ENCODE measurements at regions not wholly inside any gene's neighbourhood (a gene's known extent, or its start where the extent isn't known, plus 50 kb on each side); places are given as distances from the start of the nearest gene placed in this dataset.

DNA sequence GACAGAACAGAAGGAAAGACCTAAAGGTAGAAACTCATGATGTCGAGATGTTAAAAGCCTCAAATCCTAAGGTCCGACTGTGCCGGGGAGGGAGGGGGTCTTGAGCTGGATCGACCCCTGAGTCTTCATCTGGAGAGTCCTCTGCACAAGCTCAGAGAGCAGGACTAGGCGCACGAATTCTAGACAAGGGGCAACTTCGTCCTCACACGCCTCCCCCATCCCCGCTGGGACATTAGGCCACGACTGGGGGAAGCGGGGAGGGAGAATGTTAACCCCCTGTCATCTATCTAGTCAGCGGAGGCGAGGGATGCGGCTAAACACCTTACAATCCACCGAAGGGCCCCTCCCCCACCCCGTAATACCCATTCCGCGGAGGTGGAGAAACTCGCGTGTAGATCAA lies 94.7 kb downstream of the PRKAB2 start:
- TF ChIP-seq, protein P1, sequence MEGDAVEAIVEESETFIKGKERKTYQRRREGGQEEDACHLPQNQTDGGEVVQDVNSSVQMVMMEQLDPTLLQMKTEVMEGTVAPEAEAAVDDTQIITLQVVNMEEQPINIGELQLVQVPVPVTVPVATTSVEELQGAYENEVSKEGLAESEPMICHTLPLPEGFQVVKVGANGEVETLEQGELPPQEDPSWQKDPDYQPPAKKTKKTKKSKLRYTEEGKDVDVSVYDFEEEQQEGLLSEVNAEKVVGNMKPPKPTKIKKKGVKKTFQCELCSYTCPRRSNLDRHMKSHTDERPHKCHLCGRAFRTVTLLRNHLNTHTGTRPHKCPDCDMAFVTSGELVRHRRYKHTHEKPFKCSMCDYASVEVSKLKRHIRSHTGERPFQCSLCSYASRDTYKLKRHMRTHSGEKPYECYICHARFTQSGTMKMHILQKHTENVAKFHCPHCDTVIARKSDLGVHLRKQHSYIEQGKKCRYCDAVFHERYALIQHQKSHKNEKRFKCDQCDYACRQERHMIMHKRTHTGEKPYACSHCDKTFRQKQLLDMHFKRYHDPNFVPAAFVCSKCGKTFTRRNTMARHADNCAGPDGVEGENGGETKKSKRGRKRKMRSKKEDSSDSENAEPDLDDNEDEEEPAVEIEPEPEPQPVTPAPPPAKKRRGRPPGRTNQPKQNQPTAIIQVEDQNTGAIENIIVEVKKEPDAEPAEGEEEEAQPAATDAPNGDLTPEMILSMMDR (IDR thresholded peaks at IDR 0.05; ENCODE audit: insufficient read depth, low read depth, low read length) = no peak
- no peak for TF ChIP-seq EZH2 (IDR thresholded peaks at IDR 0.05; ENCODE audit: insufficient read depth, low read length)
